AG04450 (cell line): ENCODE measurements at regions not wholly inside any gene's neighbourhood (a gene's known extent, or its start where the extent isn't known, plus 50 kb on each side); places are given as distances from the start of the nearest gene placed in this dataset.
"Not testable (repeated sequence)": the region's sequence is repeated elsewhere in the genome, so short reads cannot be mapped to it uniquely, and the experiment has no call there.

Experiments
- CTCF ChIA-PET: fragments of 300-600, 350-600 bp; formaldehyde crosslinking; extraction: SDS; loops from one replicate; lab custom pipeline; 2022; ENCODE audit warnings: antibody characterized with exemption, inconsistent platforms; lab: Charles Lee
- POLR2A ChIA-PET: fragments of 350-600 bp; formaldehyde crosslinking; extraction: SDS; loops from one replicate; lab custom pipeline; 2021; ENCODE audit warnings: antibody characterized with exemption, inconsistent platforms; lab: Yijun Ruan, JAX
- DNase-seq: peaks from one replicate; pipeline ENCODE4 v3.0.0-alpha.2; 2011; ENCODE audit warnings: low read depth, low spot score
- H3K27ac ChIP-seq: one replicate; pipeline ENCODE4 v1.5.1; 2012; ENCODE audit warnings: low read depth, low read length, control low read depth
- H3K27me3 ChIP-seq: one replicate; pipeline ENCODE4 v1.6.0; 2012; ENCODE audit warnings: low read length; ENCODE audit not compliant: control insufficient read depth, insufficient read depth
- H3K4me3 ChIP-seq: 2 replicates; pipeline ENCODE4 v1.5.1; 2011; ENCODE audit warnings: mild to moderate bottlenecking, low read depth, low read length, control low read depth
- H3K9me3 ChIP-seq: 2 replicates; pipeline ENCODE4 v1.5.1; 2012; ENCODE audit warnings: low read length; ENCODE audit not compliant: control insufficient read depth, insufficient read depth
- CTCF ChIP-seq: IDR thresholded peaks from 2 replicates; pipeline ENCODE4 v1.5.1; 2011; ENCODE audit warnings: low read depth, low read length, control low read depth, inconsistent platforms

- H3K27ac ChIP-seq, CTCF ChIA-PET: not testable (repeated sequence)
Observed at GRCh38 chr7:35853194-35853593, 52.3 kb downstream of the SEPTIN7 start.

GRCh38 chr7:35854311-35854710 lies 53.5 kb downstream of the SEPTIN7 start:
- H3K9me3 ChIP-seq = no peaks in the 10 kb centered on the region
- H3K4me3 ChIP-seq = no peak overlapping the region
- TF ChIP-seq CTCF = no peak
- no peak overlapping the region for H3K27ac ChIP-seq
- CTCF ChIA-PET = no interaction called here
- POLR2A ChIA-PET = no interaction called here
- H3K27me3 ChIP-seq = no peaks in the 10 kb centered on the region
- DNase-seq = no peak

More at GRCh38 chr7:35853194-35853593, 52.3 kb downstream of the SEPTIN7 start:
- POLR2A ChIA-PET = interaction anchor here (0.9 kb wide), 1 partner anchor 13 kb away, joined by 4 read pairs; no protein-coding TSS in a partner anchor
- not testable (repeated sequence) for H3K4me3 ChIP-seq, DNase-seq, H3K9me3 ChIP-seq, H3K27me3 ChIP-seq

- H3K27me3 ChIP-seq = no peaks in the 10 kb centered on the region
- no peak for TF ChIP-seq CTCF
- ChIA-PET CTCF (interaction anchor here (0.6 kb wide), 1 partner anchor 147 kb away, joined by 3 read pairs; no protein-coding TSS in a partner anchor), POLR2A (no interaction called here)
- no peak overlapping the region for H3K4me3 ChIP-seq
- no peak overlapping the region for H3K27ac ChIP-seq
- DNase-seq = no peak
- H3K9me3 ChIP-seq = no peaks in the 10 kb centered on the region
Observed at GRCh38 chr7:35856175-35856574, 55.3 kb downstream of the SEPTIN7 start.

- Histone ChIP-seq H3K27me3 (no peaks in the 10 kb centered on the region), H3K4me3 (no peak overlapping the region), H3K27ac (no peak overlapping the region), H3K9me3 (no peaks in the 10 kb centered on the region)
- CTCF ChIA-PET = no interaction called here
- no peak for DNase-seq
- no peak for TF ChIP-seq CTCF
- POLR2A ChIA-PET = no interaction called here
Observed at GRCh38 chr7:35860664-35861063, 59.8 kb downstream of the SEPTIN7 start.

- CTCF ChIA-PET = no interaction called here
- TF ChIP-seq CTCF = no peak
Observed at GRCh38 chr7:35865287-35865686, 64.4 kb downstream of the SEPTIN7 start.

More at GRCh38 chr7:35865287-35865686, 64.4 kb downstream of the SEPTIN7 start:
- DNase-seq = no peak
- Histone ChIP-seq H3K9me3 (no peaks in the 10 kb centered on the region), H3K27ac (no peak overlapping the region), H3K4me3 (no peak overlapping the region), H3K27me3 (no peaks in the 10 kb centered on the region)
- POLR2A ChIA-PET = no interaction called here
